Renal cortical epithelial cell (primary cell): ENCODE measurements at regions not wholly inside any gene's neighbourhood (a gene's known extent, or its start where the extent isn't known, plus 50 kb on each side); places are given as distances from the start of the nearest gene placed in this dataset.
"Not testable (repeated sequence)": the region's sequence is repeated elsewhere in the genome, so short reads cannot be mapped to it uniquely, and the experiment has no call there.

Experiments used
- DNase-seq: peaks from one replicate; pipeline ENCODE4 v3.0.0-alpha.2; 2011; ENCODE audit warnings: low read depth

GRCh38 chr10:121326905-121327304 lies 271.3 kb downstream of the FGFR2 start:
- DNase-seq: no peak

- DNase-seq: no peak
Observed at GRCh38 chr10:121327727-121328126, 270.5 kb downstream of the FGFR2 start.

- not testable (repeated sequence) for DNase-seq
Observed at GRCh38 chr10:121329631-121330030, 268.6 kb downstream of the FGFR2 start.

DNA sequence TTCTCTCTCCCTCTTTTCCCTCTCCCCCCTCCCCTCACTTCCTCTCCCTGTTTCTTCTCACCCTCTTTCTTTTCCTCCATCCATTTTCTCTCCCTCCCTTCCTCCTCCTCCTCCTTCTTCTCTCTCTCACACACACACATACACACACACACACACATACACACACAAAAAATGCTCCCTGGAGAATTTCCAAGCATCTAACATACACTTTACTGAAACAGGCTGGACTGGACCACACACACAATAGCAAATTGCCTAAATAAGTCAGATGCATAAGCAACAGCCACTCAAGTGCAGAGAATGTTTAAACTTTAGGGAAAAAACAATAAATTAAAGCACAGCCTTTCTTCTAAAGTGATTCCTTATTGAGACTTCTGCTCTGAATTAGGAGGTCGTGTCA lies 267.7 kb downstream of the FGFR2 start:
- no peak for DNase-seq

- no peak for DNase-seq
Observed at GRCh38 chr10:121332353-121332752, 265.9 kb downstream of the FGFR2 start.

- DNase-seq: peak; percentile 51
Observed at GRCh38 chr10:121332829-121333765, 265.1 kb downstream of the FGFR2 start.

DNA sequence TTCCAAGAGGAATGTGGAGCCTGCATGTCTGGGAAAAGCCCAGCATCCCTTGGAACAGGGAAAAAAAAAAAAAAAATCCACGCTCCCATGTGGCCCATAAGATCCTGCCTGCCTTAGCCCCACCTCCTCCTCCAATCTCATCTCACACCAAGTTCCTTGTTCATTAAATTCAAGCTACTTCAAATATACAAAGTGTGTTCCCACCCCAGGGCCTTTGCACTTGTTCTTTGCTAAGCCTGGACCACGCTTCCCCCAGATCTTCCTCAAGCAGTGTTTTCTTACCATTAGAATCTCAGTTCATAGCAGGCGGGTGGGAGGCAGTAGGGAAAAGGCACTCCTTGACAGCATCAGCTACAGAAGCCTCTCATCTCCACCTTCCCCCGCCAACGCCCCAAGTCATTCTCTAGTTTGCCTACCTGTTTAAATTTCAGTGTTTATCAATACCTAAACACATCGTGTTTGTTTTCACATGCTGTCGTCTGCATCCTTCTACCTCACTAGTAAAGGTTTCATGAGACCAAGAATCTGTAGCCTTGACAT lies 262.8 kb downstream of the FGFR2 start:
- no peak for DNase-seq

DNA sequence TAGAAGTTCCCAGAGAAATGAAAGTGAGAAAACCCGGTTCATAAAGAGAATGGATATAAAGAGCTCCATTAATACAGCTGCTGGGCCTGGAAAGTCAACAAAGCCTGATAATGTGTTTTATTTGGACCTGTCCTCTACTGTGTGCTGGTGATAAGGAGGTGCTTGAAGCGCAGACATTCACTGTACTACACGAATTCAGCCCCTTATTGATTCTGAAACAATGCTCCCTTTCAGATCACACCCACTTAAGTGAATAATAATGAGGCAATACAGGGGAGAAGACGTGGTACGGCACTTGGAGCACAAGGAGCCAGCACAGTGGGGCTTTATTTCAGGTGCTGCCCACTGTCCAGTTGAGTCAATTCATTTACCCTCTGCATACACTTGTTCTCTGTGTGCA lies 260.8 kb downstream of the FGFR2 start:
- no peak for DNase-seq

GRCh38 chr10:121338206-121338980 lies 259.9 kb downstream of the FGFR2 start:
- DNase-seq: no peak

DNA sequence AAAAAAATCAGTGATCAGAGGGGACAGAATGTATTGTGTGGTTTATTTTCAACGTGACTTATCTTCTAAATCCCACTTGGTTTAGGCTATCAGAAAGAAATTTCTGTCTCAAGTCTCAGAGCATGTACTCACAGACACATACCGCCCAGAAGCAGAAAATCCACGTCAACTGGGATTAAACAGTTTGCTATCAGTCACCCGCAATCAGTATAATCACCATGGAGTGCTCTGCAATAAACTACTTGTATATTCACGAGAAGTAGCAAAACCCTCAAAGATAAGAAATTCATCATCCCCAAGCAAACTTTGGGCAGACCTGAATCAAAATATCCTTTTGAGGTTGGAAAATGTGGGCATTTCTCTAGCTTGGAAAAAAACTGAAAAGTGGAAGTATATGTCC lies 259.1 kb downstream of the FGFR2 start:
- no peak for DNase-seq

DNA sequence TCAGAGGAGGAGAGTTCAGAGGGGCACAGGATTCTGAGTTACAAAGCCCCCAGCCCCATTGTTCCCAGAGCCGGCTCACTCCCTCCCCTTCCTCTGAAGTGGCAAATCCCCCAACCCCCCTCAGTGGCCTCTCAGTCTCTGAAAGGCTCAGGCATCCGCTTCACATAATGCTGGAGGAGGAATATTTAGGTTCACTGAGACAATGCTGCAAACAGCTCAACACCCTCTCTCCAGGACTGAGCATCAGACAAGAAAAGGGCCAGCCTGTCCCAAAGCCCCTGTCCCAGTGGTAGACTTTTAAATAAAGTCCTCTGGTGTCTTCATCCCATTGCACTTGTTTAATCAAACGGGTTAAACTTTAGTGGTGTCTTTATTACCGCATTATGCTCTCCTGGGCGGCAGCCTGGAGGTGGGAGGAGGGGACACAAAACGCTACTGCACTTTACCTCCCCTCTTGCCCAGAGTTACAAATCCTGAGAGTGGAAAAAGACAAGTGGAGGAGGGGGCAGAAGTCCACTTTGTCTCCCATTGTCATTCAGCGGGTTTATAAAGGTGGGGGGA lies 257.9 kb downstream of the FGFR2 start:
- DNase-seq: no peak

GRCh38 chr10:121351540-121351939 lies 246.7 kb downstream of the FGFR2 start:
- DNase-seq: no peak

GRCh38 chr10:121352231-121352855 lies 245.9 kb downstream of the FGFR2 start:
- no peak for DNase-seq

- no peak for DNase-seq
Observed at GRCh38 chr10:121355161-121355560, 243.1 kb downstream of the FGFR2 start.

- no peak for DNase-seq
Observed at GRCh38 chr10:121356183-121356582, 242.1 kb downstream of the FGFR2 start.

DNA sequence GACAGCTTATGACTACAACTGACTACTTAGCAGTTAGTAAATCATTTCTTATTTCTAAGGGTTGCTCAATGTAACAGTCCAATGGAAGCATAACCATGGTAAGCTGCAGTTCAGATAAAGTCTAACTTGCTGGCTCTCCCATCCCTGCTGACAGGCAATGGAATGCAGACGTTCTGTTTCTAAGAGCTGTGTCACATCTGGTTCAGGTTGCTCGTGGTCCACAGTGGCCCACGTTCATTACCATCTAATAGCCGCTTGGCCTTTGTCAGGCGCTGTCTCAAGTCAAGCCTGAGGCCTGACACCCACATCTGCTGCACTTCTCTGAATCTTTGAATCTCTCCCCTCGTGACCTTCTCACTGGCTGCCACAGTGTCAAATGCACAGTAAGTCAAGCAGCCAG lies 240.8 kb downstream of the FGFR2 start:
- peak; percentile 62 for DNase-seq

- no peak for DNase-seq
Observed at GRCh38 chr10:121362026-121362425, 236.2 kb downstream of the FGFR2 start.

DNA sequence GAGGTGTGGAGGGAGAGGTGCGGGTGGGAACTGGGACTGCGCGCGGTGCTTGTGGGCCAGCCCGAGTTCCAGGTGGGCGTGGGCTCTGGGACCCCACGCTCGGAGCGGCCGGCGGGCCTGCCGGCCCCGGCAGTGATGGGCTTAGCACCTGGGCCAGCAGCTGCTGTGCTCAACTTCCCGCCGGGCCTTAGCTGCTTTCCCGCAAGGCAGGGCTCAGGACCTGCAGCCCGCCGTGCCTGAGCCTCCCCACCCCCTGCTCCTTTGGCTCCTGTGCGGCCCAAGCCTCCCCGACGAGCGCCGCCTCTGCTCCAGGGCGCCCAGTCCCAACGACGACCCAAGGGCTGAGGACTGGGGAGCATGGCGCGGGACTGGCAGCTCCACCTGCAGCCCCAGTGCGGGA lies 232.7 kb downstream of the FGFR2 start:
- DNase-seq: no peak

- no peak for DNase-seq
Observed at GRCh38 chr10:121368347-121369025, 229.8 kb downstream of the FGFR2 start.

- no peak for DNase-seq
Observed at GRCh38 chr10:121369616-121370015, 228.6 kb downstream of the FGFR2 start.

DNA sequence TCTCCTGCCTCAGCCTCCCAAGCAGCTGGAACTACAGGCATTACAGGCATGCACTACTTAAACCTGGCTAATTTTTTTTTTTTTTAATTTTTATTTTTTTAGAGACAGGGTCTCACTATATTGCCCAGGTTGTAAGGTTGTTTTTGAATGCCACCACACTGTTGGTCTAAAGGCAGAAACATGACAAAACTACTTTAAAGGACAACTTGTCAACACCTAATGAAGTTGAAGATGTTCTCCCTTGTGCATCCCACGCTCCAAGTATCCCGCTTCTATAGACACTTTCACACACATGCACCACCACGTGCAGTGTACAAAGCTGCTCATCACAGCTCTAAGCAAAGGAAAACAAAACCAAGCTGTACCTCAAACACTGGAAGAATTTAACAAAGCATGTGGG lies 226.4 kb downstream of the FGFR2 start:
- no peak for DNase-seq
